GM12865 (cell line): ENCODE measurements at regions not wholly inside any gene's neighbourhood (a gene's known extent, or its start where the extent isn't known, plus 50 kb on each side); places are given as distances from the start of the nearest gene placed in this dataset.

ENCODE experiments used
- DNase-seq: peaks from one replicate; pipeline ENCODE4 v3.0.0; 2010; ENCODE audit warnings: low read depth
- H3K4me3 ChIP-seq: 2 replicates; pipeline ENCODE4 v1.5.1; 2011; ENCODE audit warnings: mild to moderate bottlenecking, low read depth, low read length, control low read depth
- TF ChIP-seq, protein P1 (sequence below): IDR thresholded peaks from 2 replicates; pipeline ENCODE4 v1.5.1; 2011; ENCODE audit warnings: low read length, control low read depth, low read depth, inconsistent platforms; ENCODE audit not compliant: insufficient read depth; ENCODE audit errors: missing control alignments

DNA sequence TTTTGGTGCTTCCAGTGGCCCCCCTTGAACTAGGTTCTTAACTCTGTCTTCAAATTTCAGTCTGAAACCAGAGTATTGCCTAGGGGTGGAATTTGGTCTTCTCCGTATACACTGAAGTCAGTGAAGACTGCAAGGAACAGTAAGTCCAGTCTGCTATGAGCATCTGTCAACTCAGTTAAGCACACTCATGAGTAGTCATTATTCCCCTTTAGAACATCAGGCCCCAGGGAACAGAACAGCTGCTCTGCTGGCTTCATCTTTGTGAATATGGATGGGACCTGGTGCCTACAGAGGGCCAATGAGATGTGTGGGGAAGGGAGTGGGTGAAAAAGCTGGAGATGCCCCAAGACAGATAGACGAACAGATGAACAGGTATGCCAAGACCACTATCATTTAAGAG lies 85.2 kb upstream of the PRR23C start:
- H3K4me3 ChIP-seq = no peak overlapping the region
- TF ChIP-seq, protein P1, sequence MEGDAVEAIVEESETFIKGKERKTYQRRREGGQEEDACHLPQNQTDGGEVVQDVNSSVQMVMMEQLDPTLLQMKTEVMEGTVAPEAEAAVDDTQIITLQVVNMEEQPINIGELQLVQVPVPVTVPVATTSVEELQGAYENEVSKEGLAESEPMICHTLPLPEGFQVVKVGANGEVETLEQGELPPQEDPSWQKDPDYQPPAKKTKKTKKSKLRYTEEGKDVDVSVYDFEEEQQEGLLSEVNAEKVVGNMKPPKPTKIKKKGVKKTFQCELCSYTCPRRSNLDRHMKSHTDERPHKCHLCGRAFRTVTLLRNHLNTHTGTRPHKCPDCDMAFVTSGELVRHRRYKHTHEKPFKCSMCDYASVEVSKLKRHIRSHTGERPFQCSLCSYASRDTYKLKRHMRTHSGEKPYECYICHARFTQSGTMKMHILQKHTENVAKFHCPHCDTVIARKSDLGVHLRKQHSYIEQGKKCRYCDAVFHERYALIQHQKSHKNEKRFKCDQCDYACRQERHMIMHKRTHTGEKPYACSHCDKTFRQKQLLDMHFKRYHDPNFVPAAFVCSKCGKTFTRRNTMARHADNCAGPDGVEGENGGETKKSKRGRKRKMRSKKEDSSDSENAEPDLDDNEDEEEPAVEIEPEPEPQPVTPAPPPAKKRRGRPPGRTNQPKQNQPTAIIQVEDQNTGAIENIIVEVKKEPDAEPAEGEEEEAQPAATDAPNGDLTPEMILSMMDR = no peak
- no peak for DNase-seq

DNA sequence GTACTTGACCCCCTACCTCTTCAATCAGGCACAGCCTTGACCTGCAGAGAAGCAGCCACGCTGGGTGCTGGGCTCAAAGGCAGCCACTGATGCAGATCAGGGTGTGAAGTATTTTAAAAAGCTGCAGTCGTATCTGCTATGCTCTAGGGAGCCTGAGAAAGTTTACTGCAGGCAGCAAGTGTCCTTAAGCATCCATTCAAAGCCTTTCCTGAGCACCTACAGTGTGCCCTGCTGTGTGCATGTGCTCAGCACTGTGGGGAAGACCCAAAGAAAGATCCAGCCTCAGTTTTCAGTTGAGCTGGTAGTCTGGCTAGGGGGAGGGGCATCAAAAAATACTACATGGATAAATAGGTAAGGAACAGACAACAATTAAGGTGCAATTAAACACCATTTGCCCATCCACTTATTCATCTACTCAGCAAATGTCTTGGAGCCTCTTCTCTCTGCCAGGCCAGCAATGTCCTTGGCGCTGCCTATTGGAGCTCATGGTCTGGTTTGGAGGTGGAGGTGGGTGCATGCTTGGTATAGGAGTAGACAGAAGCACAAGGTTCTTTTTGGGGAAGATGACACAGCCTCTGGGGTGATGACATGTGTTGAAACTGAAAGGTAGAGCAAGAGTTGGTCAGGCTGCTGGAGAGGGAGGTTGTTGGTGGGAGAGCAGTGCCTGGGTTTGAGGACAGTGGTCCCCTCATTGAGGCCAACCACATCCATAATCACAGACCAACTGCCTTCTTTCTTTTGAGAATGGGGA lies 85.9 kb upstream of the PRR23C start:
- no peak overlapping the region for H3K4me3 ChIP-seq
- no peak for DNase-seq
- TF ChIP-seq, protein P1 = no peak

GRCh38 chr3:139131951-139132350 lies 87.3 kb upstream of the PRR23C start:
- H3K4me3 ChIP-seq = no peak overlapping the region
- TF ChIP-seq, protein P1 = no peak
- no peak for DNase-seq

DNA sequence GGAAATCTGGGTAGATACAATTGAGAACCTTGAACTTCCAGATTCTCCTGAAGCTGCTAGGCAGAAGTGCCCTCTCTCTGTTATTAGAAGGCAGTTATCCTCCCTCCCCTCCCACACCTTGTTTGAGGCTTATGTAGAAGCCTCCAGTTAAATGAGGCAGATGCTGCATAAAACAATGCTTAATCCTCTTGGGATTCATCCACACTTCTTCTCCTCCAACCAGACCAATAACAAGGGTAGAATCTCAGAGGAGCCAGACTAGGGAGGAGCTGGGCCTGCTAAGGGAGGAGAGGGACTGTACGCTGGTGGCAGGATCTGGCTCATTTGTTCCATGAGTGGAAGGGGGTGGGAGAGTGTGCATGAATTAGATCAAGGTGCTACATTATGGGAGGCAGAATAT lies 88.3 kb upstream of the PRR23C start:
- no peak for DNase-seq
- H3K4me3 ChIP-seq = no peak overlapping the region
- TF ChIP-seq, protein P1 = no peak

DNA sequence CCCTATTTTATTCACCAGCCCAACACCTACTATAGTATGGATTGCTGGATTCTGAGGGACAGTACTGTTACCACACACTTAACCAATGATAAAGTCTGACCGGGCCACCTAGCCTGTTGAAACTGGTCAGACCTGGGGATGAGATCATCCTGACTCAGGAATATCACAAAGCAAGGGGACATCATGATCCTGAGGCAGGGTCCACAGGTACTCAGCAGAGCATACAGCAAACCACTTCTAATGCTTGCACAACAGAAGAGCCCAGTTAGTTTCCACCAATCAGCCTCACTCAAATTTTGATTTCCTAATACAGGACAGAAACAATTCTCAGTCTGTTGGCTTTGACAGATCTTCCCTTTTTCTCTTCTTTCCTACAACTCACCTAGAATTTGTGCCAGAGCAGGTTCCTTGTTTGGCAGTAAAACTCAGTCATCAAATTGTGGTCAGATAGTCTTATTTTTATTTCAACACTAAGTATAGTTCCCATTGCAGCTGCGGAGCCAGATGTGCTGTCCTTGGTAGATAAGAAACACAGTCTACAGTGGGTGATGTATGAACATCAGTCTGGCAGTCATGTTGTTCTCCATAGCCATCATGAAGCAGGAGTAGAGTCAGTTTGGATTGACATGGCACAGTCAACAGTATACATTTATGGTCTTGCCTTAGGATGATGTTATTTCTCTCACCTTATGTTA lies 90.1 kb upstream of the PRR23C start:
- no peak overlapping the region for H3K4me3 ChIP-seq
- TF ChIP-seq, protein P1 = no peak
- DNase-seq = no peak

- TF ChIP-seq, protein P1 = no peak
- no peak for DNase-seq
- H3K4me3 ChIP-seq = no peak overlapping the region
Measured at GRCh38 chr3:139135657-139136056, 91.0 kb upstream of the PRR23C start.
